ENCODE measurements at regions not wholly inside any gene's neighbourhood (a gene's known extent, or its start where the extent isn't known, plus 50 kb on each side); places are given as distances from the start of the nearest gene placed in this dataset.

DNA sequence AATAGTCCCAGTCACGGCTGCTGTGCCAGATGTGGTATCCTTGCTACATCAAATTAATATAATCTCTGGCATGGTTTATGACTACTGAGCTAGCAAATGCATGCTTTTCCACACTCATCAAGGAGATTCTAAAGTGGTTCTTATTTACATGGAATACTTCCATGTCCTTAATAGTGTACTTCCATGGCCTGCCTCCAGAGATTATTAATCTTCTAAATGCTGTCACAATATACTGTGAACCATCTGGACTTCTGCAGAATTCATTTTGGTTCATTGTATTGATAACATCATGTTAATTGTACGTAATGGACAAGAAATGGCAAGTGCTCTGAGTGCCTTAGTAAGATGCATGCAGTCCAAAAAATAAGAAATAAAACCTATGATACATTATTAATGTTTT, 230.8 kb downstream of the NUAK1 start:
- no peaks in the 10 kb centered on the region for H3K9me3 ChIP-seq (ENCODE audit: control insufficient read depth, low read length)
- H3K36me3 ChIP-seq (ENCODE audit: control insufficient read depth, insufficient read depth, low read length) = no peaks in the 10 kb centered on the region
- no peaks in the 10 kb centered on the region for H3K27me3 ChIP-seq (ENCODE audit: control insufficient read depth, insufficient read depth, low read length, poor library complexity, severe bottlenecking)
- no peak overlapping the region for H3K27ac ChIP-seq (ENCODE audit: insufficient read depth, low read depth, low read length, poor library complexity, severe bottlenecking)
- no peaks in the 10 kb centered on the region for H3K4me1 ChIP-seq (ENCODE audit: control insufficient read depth, insufficient read depth, low read length)
- H3K4me3 ChIP-seq (ENCODE audit: insufficient read depth, low read depth, low read length) = no peak overlapping the region
- 90 to 96% methylated on average over 2 of the region's 2 CpGs for WGBS, 2 experiments

DNA sequence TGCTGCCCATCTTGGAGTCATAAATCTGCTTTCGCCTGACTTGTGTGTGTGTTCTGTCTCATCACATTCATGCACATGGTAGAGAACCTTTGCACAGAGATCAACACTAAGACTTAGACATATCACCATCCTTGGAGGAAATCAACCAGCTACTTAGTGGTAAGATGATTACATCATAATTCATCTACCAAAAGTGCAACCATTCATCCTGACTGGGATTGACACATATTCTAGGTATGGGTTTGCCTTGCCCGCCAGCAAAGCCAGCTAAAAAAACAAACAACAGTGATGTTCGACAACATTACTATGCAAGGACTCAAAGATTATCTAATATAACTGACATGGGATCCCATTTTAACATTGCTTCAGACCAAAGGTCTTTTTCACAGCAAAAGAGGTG, 228.7 kb downstream of the NUAK1 start:
- Histone ChIP-seq H3K4me1 (ENCODE audit: control insufficient read depth, insufficient read depth, low read length) (no peaks in the 10 kb centered on the region), H3K36me3 (ENCODE audit: control insufficient read depth, insufficient read depth, low read length) (no peaks in the 10 kb centered on the region), H3K9me3 (ENCODE audit: control insufficient read depth, low read length) (no peaks in the 10 kb centered on the region), H3K27me3 (ENCODE audit: control insufficient read depth, insufficient read depth, low read length, poor library complexity, severe bottlenecking) (no peaks in the 10 kb centered on the region), H3K27ac (ENCODE audit: insufficient read depth, low read depth, low read length, poor library complexity, severe bottlenecking) (no peak overlapping the region), H3K4me3 (ENCODE audit: insufficient read depth, low read depth, low read length) (no peak overlapping the region)
- WGBS, 2 experiments = 95 to 96% methylated on average over 3 of the region's 3 CpGs

- Histone ChIP-seq H3K4me1 (ENCODE audit: control insufficient read depth, insufficient read depth, low read length) (no peaks in the 10 kb centered on the region), H3K4me3 (ENCODE audit: insufficient read depth, low read depth, low read length) (no peak overlapping the region), H3K27me3 (ENCODE audit: control insufficient read depth, insufficient read depth, low read length, poor library complexity, severe bottlenecking) (no peaks in the 10 kb centered on the region), H3K9me3 (ENCODE audit: control insufficient read depth, low read length) (no peaks in the 10 kb centered on the region), H3K27ac (ENCODE audit: insufficient read depth, low read depth, low read length, poor library complexity, severe bottlenecking) (no peak overlapping the region), H3K36me3 (ENCODE audit: control insufficient read depth, insufficient read depth, low read length) (no peaks in the 10 kb centered on the region)
- WGBS, 2 experiments = 92 to 100% methylated on average over 4 of the region's 4 CpGs
Observed at GRCh38 chr12:105911966-105912365, 226.8 kb downstream of the NUAK1 start.

DNA sequence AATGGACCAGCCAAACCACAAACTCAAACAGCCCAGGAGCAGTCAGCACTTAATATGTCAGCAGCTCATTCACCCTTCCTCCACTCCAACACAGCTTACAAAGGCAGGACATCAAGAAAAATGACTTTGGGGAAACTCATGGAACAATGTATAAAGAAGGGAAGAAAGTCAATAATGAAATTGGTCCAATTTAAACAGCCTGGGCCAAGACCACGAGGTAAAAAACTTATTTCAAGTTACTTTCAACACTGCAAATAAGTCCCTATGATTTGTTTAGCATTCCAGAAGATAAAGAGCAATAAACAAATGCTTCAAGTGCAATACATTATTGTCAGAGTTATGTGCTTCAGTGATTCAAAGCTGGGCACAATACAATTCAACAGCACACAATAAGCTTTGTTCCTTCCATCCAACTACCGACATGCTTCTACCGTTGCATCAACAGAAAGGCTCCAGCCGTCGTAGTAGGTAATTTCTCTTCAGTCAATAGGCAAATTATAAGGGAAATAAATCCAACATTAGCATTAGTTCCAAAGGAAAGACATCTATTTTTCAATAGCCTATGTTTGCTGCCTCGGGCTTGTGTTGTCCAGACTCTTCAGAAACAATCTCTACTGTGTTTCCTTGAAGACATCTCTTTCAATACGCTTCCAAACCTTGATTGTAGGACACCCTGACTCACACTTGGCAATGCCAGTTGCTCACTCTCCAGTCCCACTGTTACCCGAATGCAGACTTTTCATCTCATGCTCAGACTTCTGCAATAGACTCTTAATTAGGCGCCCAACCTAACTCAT, 225.7 kb downstream of the NUAK1 start:
- 94 to 96% methylated on average over 8 to 9 of the region's 9 CpGs for whole genome bisulfite sequencing, 2 experiments
- H3K4me3 ChIP-seq (ENCODE audit: insufficient read depth, low read depth, low read length) = no peak overlapping the region
- H3K27ac ChIP-seq (ENCODE audit: insufficient read depth, low read depth, low read length, poor library complexity, severe bottlenecking) = no peak overlapping the region
- H3K36me3 ChIP-seq (ENCODE audit: control insufficient read depth, insufficient read depth, low read length) = no peaks in the 10 kb centered on the region
- no peaks in the 10 kb centered on the region for H3K4me1 ChIP-seq (ENCODE audit: control insufficient read depth, insufficient read depth, low read length)
- H3K9me3 ChIP-seq (ENCODE audit: control insufficient read depth, low read length) = no peaks in the 10 kb centered on the region
- no peaks in the 10 kb centered on the region for H3K27me3 ChIP-seq (ENCODE audit: control insufficient read depth, insufficient read depth, low read length, poor library complexity, severe bottlenecking)

DNA sequence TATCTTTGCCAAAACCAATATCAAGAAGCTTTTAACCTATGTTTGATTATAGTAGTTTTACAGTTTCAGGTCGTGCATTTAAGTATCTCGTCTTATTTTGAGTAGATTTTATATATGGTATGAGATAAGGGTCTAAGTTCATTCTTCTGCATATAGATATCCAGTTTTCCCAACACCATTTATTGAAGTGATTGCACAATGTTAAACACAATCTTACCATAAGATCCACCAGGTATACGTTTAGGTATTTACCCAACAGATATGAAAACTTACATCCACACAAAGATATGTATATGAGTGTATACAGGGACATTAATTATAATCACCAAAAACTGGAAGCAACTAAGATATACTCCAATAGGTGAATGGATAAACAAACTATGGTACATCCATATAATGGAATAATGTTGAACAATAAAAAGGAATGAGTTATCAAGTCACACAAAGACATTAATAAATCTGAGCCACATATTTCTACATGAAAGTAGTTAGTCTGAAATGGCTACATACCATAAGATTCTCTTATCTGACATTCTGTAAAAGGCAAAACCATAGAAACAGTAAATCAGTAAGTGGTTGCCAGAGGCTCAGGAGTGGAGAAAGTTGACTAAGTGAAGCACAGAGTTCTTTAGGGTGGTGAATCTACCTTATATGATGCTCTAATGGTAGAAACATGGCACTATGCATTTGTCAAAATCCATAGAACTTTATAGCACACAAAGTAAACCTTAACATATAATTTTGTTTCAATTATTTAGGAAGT, 222.6 kb downstream of the NUAK1 start:
- Histone ChIP-seq H3K4me1 (ENCODE audit: control insufficient read depth, insufficient read depth, low read length) (no peaks in the 10 kb centered on the region), H3K9me3 (ENCODE audit: control insufficient read depth, low read length) (no peaks in the 10 kb centered on the region), H3K27me3 (ENCODE audit: control insufficient read depth, insufficient read depth, low read length, poor library complexity, severe bottlenecking) (no peaks in the 10 kb centered on the region), H3K36me3 (ENCODE audit: control insufficient read depth, insufficient read depth, low read length) (no peaks in the 10 kb centered on the region), H3K27ac (ENCODE audit: insufficient read depth, low read depth, low read length, poor library complexity, severe bottlenecking) (no peak overlapping the region), H3K4me3 (ENCODE audit: insufficient read depth, low read depth, low read length) (no peak overlapping the region)
- 100% methylated on average over 2 of the region's 3 CpGs; no CpG with 5 or more reads in 1 of the 2 experiments for WGBS, 2 experiments

GRCh38 chr12:105916760-105917039, 222.1 kb downstream of the NUAK1 start:
- no peaks in the 10 kb centered on the region for H3K27me3 ChIP-seq (ENCODE audit: control insufficient read depth, insufficient read depth, low read length, poor library complexity, severe bottlenecking)
- no peaks in the 10 kb centered on the region for H3K9me3 ChIP-seq (ENCODE audit: control insufficient read depth, low read length)
- H3K4me3 ChIP-seq (ENCODE audit: insufficient read depth, low read depth, low read length) = no peak overlapping the region
- H3K4me1 ChIP-seq (ENCODE audit: control insufficient read depth, insufficient read depth, low read length) = no peaks in the 10 kb centered on the region
- H3K36me3 ChIP-seq (ENCODE audit: control insufficient read depth, insufficient read depth, low read length) = no peaks in the 10 kb centered on the region
- no peak overlapping the region for H3K27ac ChIP-seq (ENCODE audit: insufficient read depth, low read depth, low read length, poor library complexity, severe bottlenecking)

- 94 to 96% methylated on average over 4 of the region's 4 CpGs for WGBS, 2 experiments
- H3K27ac ChIP-seq (ENCODE audit: insufficient read depth, low read depth, low read length, poor library complexity, severe bottlenecking) = no peak overlapping the region
Observed at GRCh38 chr12:105920161-105920684, 218.5 kb downstream of the NUAK1 start.

GRCh38 chr12:105921055-105921454, 217.7 kb downstream of the NUAK1 start:
- no peak overlapping the region for H3K4me3 ChIP-seq (ENCODE audit: insufficient read depth, low read depth, low read length)
- H3K36me3 ChIP-seq (ENCODE audit: control insufficient read depth, insufficient read depth, low read length) = no peaks in the 10 kb centered on the region
- no peak overlapping the region for H3K27ac ChIP-seq (ENCODE audit: insufficient read depth, low read depth, low read length, poor library complexity, severe bottlenecking)
- WGBS, 2 experiments = 93 to 98% methylated on average over 1 of the region's 1 CpG
- no peaks in the 10 kb centered on the region for H3K4me1 ChIP-seq (ENCODE audit: control insufficient read depth, insufficient read depth, low read length)
- H3K27me3 ChIP-seq (ENCODE audit: control insufficient read depth, insufficient read depth, low read length, poor library complexity, severe bottlenecking) = no peaks in the 10 kb centered on the region
- H3K9me3 ChIP-seq (ENCODE audit: control insufficient read depth, low read length) = no peaks in the 10 kb centered on the region

More at GRCh38 chr12:105920161-105920684, 218.5 kb downstream of the NUAK1 start:
- Histone ChIP-seq H3K4me3 (ENCODE audit: insufficient read depth, low read depth, low read length) (no peak overlapping the region), H3K27me3 (ENCODE audit: control insufficient read depth, insufficient read depth, low read length, poor library complexity, severe bottlenecking) (no peaks in the 10 kb centered on the region), H3K9me3 (ENCODE audit: control insufficient read depth, low read length) (no peaks in the 10 kb centered on the region), H3K4me1 (ENCODE audit: control insufficient read depth, insufficient read depth, low read length) (no peaks in the 10 kb centered on the region), H3K36me3 (ENCODE audit: control insufficient read depth, insufficient read depth, low read length) (no peaks in the 10 kb centered on the region)

GRCh38 chr12:105921872-105922669, 216.7 kb downstream of the NUAK1 start:
- H3K4me3 ChIP-seq (ENCODE audit: insufficient read depth, low read depth, low read length) = no peak overlapping the region
- no peak overlapping the region for H3K27ac ChIP-seq (ENCODE audit: insufficient read depth, low read depth, low read length, poor library complexity, severe bottlenecking)

GRCh38 chr12:105922670-105923102, 216.1 kb downstream of the NUAK1 start:
- Histone ChIP-seq H3K36me3 (ENCODE audit: control insufficient read depth, insufficient read depth, low read length) (no peaks in the 10 kb centered on the region), H3K27ac (ENCODE audit: insufficient read depth, low read depth, low read length, poor library complexity, severe bottlenecking) (no peak overlapping the region), H3K27me3 (ENCODE audit: control insufficient read depth, insufficient read depth, low read length, poor library complexity, severe bottlenecking) (no peaks in the 10 kb centered on the region), H3K4me1 (ENCODE audit: control insufficient read depth, insufficient read depth, low read length) (no peaks in the 10 kb centered on the region), H3K9me3 (ENCODE audit: control insufficient read depth, low read length) (no peaks in the 10 kb centered on the region), H3K4me3 (ENCODE audit: insufficient read depth, low read depth, low read length) (no peak overlapping the region)
- WGBS, 2 experiments = 96 to 98% methylated on average over 4 to 5 of the region's 5 CpGs

More at GRCh38 chr12:105921872-105922669, 216.7 kb downstream of the NUAK1 start:
- no peaks in the 10 kb centered on the region for H3K36me3 ChIP-seq (ENCODE audit: control insufficient read depth, insufficient read depth, low read length)
- no peaks in the 10 kb centered on the region for H3K9me3 ChIP-seq (ENCODE audit: control insufficient read depth, low read length)
- no peaks in the 10 kb centered on the region for H3K27me3 ChIP-seq (ENCODE audit: control insufficient read depth, insufficient read depth, low read length, poor library complexity, severe bottlenecking)
- WGBS, 2 experiments = 94 to 97% methylated on average over 4 of the region's 4 CpGs
- H3K4me1 ChIP-seq (ENCODE audit: control insufficient read depth, insufficient read depth, low read length) = no peaks in the 10 kb centered on the region
